NT2/D1 (cell line): ENCODE measurements at regions not wholly inside any gene's neighbourhood (a gene's known extent, or its start where the extent isn't known, plus 50 kb on each side); places are given as distances from the start of the nearest gene placed in this dataset.

Experiments used
- SUZ12 ChIP-seq: IDR thresholded peaks from 2 replicates; pipeline ENCODE4 v1.6.1; 2011; ENCODE audit not compliant: insufficient read length, insufficient read depth; ENCODE audit errors: extremely low read depth
- YY1 ChIP-seq: IDR thresholded peaks from 2 replicates; pipeline ENCODE4 v1.6.1; 2011; ENCODE audit not compliant: insufficient read length, insufficient read depth
- ZNF274 ChIP-seq: IDR thresholded peaks from 2 replicates; pipeline ENCODE4 v1.6.1; 2011; ENCODE audit warnings: mild to moderate bottlenecking, low read depth, low read length

GRCh38 chr15:69662645-69663000, 210.0 kb downstream of the RPLP1 start:
- no peak for TF ChIP-seq ZNF274
- no peak for TF ChIP-seq SUZ12
- TF ChIP-seq YY1 = no peak
